ENCODE measurements at regions not wholly inside any gene's neighbourhood (a gene's known extent, or its start where the extent isn't known, plus 50 kb on each side); places are given as distances from the start of the nearest gene placed in this dataset.

GRCh38 chr15:59792359-59792758 is 103.2 kb upstream of the BNIP2 start:
- TF ChIP-seq, protein P1, sequence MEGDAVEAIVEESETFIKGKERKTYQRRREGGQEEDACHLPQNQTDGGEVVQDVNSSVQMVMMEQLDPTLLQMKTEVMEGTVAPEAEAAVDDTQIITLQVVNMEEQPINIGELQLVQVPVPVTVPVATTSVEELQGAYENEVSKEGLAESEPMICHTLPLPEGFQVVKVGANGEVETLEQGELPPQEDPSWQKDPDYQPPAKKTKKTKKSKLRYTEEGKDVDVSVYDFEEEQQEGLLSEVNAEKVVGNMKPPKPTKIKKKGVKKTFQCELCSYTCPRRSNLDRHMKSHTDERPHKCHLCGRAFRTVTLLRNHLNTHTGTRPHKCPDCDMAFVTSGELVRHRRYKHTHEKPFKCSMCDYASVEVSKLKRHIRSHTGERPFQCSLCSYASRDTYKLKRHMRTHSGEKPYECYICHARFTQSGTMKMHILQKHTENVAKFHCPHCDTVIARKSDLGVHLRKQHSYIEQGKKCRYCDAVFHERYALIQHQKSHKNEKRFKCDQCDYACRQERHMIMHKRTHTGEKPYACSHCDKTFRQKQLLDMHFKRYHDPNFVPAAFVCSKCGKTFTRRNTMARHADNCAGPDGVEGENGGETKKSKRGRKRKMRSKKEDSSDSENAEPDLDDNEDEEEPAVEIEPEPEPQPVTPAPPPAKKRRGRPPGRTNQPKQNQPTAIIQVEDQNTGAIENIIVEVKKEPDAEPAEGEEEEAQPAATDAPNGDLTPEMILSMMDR (IDR thresholded peaks at IDR 0.05; ENCODE audit: insufficient read depth, low read depth, low read length): no peak
- no peak for TF ChIP-seq EZH2 (IDR thresholded peaks at IDR 0.05; ENCODE audit: insufficient read depth, low read length)
